Middle frontal gyrus (tissue), 1 donor: ENCODE measurements at regions not wholly inside any gene's neighbourhood (a gene's known extent, or its start where the extent isn't known, plus 50 kb on each side); places are given as distances from the start of the nearest gene placed in this dataset.
A peak's percentile ranks its signal among the peaks of the same experiment; 100 is the strongest.

Experiments used
- DNase-seq: peaks from one replicate; pipeline ENCODE4 v3.0.0-alpha.2; 2015; ENCODE audit warnings: low spot score; ENCODE audit errors: extremely low spot score

GRCh38 chr1:88194542-88194941 lies 489.5 kb upstream of the PKN2 start:
- DNase-seq = no peak

DNA sequence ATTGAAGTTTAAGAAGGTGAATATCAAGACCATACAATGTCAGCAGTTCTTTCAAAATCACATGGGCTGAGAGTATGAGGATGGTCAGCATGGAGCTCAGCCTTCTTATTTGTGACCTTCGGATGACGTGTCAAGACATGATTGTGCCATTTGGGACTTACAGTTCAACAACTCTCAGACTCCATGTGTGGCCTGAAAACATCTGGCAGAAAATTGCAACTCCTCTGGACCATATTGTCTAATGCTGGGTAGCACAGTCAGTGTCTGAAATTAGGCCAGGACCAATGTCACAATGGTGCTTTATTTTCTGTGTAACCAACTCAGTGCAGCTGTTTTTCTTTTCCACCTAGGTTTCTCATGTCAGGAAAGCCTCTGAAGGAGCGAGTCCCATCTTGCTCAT lies 483.5 kb upstream of the PKN2 start:
- DNase-seq = no peak

DNA sequence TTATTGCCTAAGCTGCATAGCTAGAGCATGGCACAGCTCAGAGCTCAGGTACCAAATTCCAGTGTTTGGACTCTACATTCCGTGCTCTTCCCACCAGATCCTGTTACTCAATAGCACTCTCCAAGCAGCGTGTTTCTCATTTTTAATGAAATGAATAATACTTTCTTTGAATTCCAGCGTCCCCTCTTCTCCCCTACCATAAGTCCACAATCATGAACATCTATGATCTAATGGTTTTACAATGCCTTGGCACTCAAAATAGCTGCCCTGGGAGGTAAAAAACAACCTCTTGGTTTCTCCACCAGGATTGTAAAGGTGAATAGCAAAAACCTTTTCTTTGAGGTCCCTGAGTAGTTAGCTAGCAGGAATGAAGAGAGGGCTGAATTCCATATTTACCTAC lies 480.0 kb upstream of the PKN2 start:
- DNase-seq = no peak

DNA sequence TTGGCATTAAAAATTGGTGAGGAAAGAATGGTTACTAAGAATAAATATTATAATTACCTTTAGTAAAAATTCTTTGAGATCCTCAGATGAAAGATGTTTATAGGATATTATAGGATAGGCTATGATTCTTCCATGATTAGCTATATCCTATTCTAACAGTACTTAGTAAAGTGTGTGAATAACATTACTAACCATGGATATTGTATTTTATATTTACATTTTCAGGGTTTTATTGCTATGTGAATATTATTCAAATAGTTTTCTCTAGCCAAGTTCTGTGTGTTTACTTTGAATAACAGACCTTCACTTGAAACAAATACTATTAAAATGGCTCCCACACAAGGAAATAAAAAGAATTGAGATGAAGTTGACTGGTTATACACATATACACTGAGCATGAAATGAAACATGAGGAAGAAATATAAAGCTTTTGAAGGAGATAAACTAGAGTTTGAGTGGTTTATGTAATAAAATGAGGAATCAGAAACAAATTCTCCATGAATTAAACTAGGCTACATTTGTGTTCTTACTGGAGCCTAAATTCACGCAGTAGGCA lies 479.4 kb upstream of the PKN2 start:
- DNase-seq = no peak

GRCh38 chr1:88208389-88208788 lies 475.7 kb upstream of the PKN2 start:
- DNase-seq = no peak

GRCh38 chr1:88210103-88210787 lies 473.8 kb upstream of the PKN2 start:
- no peak for DNase-seq

- no peak for DNase-seq
Observed at GRCh38 chr1:88216441-88216840, 467.6 kb upstream of the PKN2 start.

DNA sequence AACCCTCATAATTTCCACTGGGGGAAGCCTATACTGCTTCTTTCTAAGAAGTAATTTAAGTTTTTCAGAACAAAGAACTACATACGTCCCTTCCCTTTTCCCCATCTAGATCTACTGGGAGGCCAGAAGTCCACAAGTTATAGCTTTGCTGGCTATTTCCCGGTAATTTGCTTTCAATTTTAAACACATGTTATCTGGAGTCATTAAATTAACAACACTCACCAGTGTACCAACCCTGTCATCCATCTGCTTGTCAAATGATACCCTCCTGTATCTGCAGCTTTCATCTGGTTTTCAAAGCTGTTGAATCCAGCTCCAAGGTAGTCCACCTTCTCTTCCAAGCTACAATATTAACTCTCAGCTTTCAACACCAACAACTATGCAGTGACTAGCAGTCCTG lies 466.7 kb upstream of the PKN2 start:
- no peak for DNase-seq

DNA sequence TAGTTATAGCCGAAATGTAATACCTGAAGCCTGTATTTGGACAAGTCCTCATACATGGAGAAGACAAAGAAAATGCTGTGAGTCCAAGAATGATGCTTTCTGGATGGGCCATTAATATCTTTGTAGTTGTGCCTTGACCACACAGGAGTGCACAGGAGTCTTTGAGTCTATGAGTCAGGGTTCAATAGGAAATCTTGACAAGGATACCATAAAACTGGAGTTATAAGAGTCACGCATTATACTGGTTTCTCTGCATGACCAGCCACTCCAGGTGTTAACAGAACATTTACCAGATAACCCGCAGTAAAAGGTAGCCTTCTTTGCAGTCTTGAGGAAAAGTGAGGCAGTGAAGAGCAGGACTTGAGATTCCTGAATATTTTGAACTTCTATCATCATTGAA lies 464.6 kb upstream of the PKN2 start:
- no peak for DNase-seq

DNA sequence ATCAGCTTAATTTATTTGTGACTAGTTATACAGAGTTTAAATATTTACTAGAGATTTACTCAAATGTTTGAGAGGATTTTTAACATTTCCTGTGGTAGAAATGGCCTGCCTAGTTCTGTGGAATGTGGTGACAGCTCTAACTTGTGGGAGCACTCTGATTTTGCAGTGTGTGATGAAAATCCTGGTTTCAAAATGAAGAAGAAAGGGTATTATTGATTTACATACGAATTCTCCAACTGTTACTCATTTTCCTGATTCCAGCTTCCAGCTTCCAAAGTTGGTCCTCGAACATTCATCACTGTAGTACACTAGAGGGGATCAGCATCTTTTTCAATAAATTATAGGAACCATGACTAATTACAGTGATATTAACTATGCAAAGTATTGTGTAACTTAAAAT lies 462.7 kb upstream of the PKN2 start:
- DNase-seq = no peak

DNA sequence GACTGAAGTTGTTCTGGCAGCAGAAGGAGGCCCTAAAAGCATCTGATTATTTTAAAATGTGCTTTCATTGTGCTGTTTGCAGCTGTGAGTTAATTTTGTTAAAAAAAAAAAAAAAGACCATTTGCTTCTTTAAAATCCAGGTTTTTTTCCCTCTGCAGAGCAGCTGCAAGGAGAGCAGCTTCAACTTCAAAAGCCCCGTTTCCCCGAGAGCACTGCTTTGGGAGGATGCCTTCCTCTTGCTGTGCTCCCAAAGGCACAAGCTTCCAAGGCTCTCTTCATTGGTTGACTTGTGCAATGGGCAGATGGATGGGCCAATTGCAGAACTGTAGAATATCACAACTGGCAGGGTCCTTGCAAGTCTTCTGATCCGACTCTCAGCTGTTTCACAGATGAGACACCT lies 459.2 kb upstream of the PKN2 start:
- no peak for DNase-seq

DNA sequence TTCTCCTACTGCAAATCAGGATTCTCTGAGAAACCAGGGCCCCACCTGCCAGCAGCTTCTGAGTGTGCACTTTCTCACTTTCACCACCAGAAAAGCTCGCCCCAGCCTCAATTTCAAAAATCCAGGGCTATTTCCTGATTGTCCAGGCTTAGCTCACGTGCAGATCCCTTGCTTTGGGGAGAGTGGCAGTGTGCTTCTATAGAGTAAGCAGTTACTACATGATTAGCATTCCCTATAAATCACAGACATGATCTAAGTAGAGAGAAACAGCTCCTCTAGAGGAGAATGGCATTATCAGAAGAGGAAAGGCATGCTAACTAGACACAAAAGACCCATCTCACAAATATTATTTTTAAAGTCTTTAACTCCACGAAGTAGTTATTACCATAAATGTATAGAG lies 456.0 kb upstream of the PKN2 start:
- no peak for DNase-seq

- DNase-seq = no peak
Observed at GRCh38 chr1:88230126-88230525, 453.9 kb upstream of the PKN2 start.

DNA sequence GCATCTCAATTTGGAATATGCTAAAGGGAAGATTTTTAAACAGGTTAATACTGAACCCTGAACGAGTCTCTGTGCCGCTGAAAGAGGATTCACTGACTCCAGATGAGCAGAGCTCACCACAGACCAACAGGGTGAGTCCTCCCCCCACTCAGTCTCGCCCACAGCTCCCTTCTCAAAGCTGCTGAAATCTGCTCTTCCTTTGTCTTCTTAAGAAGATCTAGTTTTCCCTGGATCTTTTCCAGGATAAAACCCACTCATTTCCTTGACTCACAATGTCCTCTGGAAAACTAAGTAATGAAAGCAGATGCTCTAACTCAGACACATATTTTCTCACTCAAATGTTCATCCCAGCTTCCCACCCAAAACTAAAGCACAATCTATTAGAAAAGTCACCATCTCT lies 447.0 kb upstream of the PKN2 start:
- DNase-seq = peak; percentile 49

- DNase-seq = no peak
Observed at GRCh38 chr1:88239205-88239604, 444.9 kb upstream of the PKN2 start.

DNA sequence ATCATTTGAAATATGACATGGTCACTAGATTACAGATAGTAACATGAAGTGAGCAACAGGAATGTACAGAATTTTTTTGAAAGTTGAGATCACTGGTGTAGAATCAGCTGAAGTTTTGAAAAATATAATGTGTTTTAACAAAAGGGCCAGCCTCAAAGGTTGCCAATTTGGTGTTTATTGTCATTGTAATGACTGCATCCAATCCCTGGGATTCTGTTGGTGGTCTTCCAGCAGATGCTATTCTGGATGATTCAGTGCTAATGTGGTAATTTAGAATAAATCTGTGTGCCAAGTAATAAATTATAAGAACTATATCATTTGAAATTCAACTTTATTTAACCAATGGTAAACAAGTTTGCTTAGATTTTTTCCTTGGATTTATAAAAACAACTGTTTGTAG lies 436.4 kb upstream of the PKN2 start:
- DNase-seq = no peak

DNA sequence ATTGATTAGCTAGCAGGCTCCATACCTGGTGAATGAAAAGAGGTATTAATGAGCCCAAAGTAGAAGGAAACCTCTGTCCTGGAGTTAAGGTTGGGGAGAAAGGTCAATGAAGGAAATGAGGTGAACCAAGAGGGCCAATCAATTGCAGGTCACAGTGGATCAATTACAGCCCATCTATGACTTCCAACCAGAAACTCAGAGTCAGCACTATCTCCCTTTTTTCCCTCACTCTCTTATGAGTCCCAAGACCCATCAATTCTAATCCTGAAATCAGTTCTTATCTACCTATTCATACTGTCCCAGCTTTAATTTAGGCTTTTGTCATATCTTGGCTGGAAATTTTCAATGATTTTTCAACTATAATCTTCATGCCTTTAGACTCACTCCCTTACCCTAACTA lies 433.2 kb upstream of the PKN2 start:
- no peak for DNase-seq

- DNase-seq = no peak
Observed at GRCh38 chr1:88252745-88253144, 431.3 kb upstream of the PKN2 start.

DNA sequence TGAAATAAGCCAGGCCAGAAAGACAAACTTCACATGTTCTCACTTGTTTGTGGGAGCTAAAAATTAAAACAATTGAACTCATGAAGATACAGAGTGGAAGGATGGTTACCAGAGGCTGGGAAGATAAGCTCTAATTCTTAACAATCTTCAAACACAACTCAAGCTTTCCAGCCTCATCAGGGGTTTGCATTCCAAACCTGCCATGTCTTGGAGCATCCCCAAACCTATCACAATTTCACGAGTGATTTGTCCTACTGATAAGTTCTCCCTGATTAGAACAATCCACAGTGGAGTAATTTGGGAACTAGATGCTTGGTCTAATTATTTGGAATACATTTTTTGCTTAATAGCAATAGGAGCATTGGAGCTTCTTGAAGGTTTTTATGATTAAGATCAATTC lies 418.5 kb upstream of the PKN2 start:
- DNase-seq = no peak

- no peak for DNase-seq
Observed at GRCh38 chr1:88266051-88266450, 418.0 kb upstream of the PKN2 start.

DNA sequence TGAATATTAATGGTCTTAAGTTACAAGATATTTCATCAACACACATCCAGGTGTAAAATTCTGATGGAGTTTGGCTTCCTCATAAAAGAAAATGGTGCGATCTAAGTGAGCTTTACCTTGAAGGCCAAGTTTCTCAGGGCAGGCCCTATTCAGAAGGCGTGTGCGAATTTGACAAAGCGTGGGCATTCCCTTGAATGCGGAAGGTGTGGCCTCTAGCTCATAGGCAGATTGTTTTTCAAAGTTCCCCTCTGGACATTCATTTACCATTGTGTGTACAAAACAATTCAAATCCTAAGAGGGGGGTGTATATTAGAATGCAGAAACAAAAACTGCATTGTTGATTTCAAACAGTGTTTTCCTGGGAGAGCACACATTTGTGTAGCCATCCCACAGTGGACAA lies 411.9 kb upstream of the PKN2 start:
- no peak for DNase-seq

- no peak for DNase-seq
Observed at GRCh38 chr1:88274431-88274830, 409.6 kb upstream of the PKN2 start.

GRCh38 chr1:88275259-88275862 lies 408.7 kb upstream of the PKN2 start:
- DNase-seq = no peak
